NB4 (cell line): ENCODE measurements at regions not wholly inside any gene's neighbourhood (a gene's known extent, or its start where the extent isn't known, plus 50 kb on each side); places are given as distances from the start of the nearest gene placed in this dataset.

Experiments used
- CTCF ChIP-seq: IDR thresholded peaks from one replicate; pipeline ENCODE4 v1.5.1; 2012; ENCODE audit warnings: low read depth, low read length
- POLR2A ChIP-seq: IDR thresholded peaks from 2 replicates; pipeline ENCODE4 v1.6.1; 2011; ENCODE audit warnings: mild to moderate bottlenecking; ENCODE audit not compliant: insufficient read length; ENCODE audit errors: extremely low read depth

- no peak for TF ChIP-seq CTCF
- TF ChIP-seq POLR2A, result no peak
Observed at GRCh38 chr13:90032841-90033493, 1314.5 kb upstream of the MIR17HG start.
